Calu3 (cell line): ENCODE measurements at regions not wholly inside any gene's neighbourhood (a gene's known extent, or its start where the extent isn't known, plus 50 kb on each side); places are given as distances from the start of the nearest gene placed in this dataset.

Experiments
- BruUV-seq: library from RNA; stranded (reverse); fragments of 400-500 nt; replicated peaks from 2 replicates; lab custom pipeline; 2021; lab: Mats Ljungman, UMichigan
- CTCF ChIA-PET: fragments of 300-600 bp; sonication (Branson Sonifier 250); formaldehyde crosslinking; loops from one replicate; lab custom pipeline; 2022; ENCODE audit warnings: antibody characterized with exemption; lab: Charles Lee
- DNase-seq: peaks from one replicate; pipeline ENCODE4 v3.0.0; 2022
- H3K27ac Mint-ChIP-seq: one replicate; pipeline ENCODE4 v1.8.0; 2022; ENCODE audit warnings: mixed read lengths; ENCODE audit not compliant: unreplicated experiment
- H3K27me3 Mint-ChIP-seq: one replicate; pipeline ENCODE4 v1.8.0; 2022; ENCODE audit warnings: mixed read lengths; ENCODE audit not compliant: unreplicated experiment
- H3K36me3 Mint-ChIP-seq: one replicate; pipeline ENCODE4 v1.8.0; 2022; ENCODE audit warnings: mild to moderate bottlenecking, moderate library complexity, mixed read lengths; ENCODE audit not compliant: insufficient read depth, unreplicated experiment
- H3K4me1 Mint-ChIP-seq: one replicate; pipeline ENCODE4 v1.8.0; 2022; ENCODE audit warnings: mild to moderate bottlenecking, low read depth, mixed read lengths; ENCODE audit not compliant: unreplicated experiment
- H3K4me3 Mint-ChIP-seq: one replicate; pipeline ENCODE4 v1.8.0; 2022; ENCODE audit warnings: mild to moderate bottlenecking, low read depth, moderate library complexity, mixed read lengths; ENCODE audit not compliant: unreplicated experiment
- H3K9me3 Mint-ChIP-seq: one replicate; pipeline ENCODE4 v1.8.0; 2022; ENCODE audit warnings: low read depth, mixed read lengths; ENCODE audit not compliant: unreplicated experiment
- intact Hi-C: fragments of 100-400 bp; cut with micrococcal nuclease; formaldehyde crosslinking; loops from one replicate; pipeline ENCODE4 v1.10.0; 2022; ENCODE audit not compliant: unreplicated experiment
- TF ChIP-seq, protein P1 (sequence below): fragments of 200-600 bp; IDR thresholded peaks from one replicate; pipeline ENCODE4 v1.8.0; 2022; ENCODE audit warnings: antibody characterized with exemption; ENCODE audit not compliant: unreplicated experiment

DNA sequence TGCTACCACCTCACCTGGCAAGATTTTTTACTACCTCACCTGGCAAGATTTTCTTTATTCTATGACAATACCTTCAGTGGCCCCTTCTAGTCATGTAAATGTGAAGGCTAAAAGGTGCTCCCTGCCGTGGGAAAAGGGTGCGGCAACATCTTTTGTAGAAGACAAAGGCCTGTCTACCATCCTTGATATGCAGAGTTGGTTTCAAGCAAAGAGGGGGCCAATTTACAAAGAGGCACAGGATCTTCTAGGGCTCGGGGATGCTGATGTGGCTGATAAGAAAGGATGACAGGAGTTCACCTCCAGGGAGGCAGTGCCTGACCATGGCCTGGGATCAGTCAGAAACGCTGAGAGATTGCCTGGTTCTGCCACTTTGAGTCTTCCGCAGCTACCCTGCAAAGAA is 165.4 kb upstream of the SLC1A4 start:
- Mint-ChIP-seq H3K36me3 (no peaks in the 10 kb centered on the region), H3K4me1 (peaks cover 17% of the 10 kb centered on the region), H3K27ac (no peak overlapping the region), H3K4me3 (no peak overlapping the region), H3K9me3 (peaks cover 2% of the 10 kb centered on the region), H3K27me3 (no peaks in the 10 kb centered on the region)
- CTCF ChIA-PET: interaction anchor here (0.5 to 1.1 kb wide), 2 partner anchors 15 to 26 kb away, joined by 3 read pairs; no protein-coding TSS in a partner anchor
- intact Hi-C loops: no loop called here
- BruUV-seq: no TSS peak
- DNase-seq: no peak
- TF ChIP-seq, protein P1, sequence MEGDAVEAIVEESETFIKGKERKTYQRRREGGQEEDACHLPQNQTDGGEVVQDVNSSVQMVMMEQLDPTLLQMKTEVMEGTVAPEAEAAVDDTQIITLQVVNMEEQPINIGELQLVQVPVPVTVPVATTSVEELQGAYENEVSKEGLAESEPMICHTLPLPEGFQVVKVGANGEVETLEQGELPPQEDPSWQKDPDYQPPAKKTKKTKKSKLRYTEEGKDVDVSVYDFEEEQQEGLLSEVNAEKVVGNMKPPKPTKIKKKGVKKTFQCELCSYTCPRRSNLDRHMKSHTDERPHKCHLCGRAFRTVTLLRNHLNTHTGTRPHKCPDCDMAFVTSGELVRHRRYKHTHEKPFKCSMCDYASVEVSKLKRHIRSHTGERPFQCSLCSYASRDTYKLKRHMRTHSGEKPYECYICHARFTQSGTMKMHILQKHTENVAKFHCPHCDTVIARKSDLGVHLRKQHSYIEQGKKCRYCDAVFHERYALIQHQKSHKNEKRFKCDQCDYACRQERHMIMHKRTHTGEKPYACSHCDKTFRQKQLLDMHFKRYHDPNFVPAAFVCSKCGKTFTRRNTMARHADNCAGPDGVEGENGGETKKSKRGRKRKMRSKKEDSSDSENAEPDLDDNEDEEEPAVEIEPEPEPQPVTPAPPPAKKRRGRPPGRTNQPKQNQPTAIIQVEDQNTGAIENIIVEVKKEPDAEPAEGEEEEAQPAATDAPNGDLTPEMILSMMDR: no peak

DNA sequence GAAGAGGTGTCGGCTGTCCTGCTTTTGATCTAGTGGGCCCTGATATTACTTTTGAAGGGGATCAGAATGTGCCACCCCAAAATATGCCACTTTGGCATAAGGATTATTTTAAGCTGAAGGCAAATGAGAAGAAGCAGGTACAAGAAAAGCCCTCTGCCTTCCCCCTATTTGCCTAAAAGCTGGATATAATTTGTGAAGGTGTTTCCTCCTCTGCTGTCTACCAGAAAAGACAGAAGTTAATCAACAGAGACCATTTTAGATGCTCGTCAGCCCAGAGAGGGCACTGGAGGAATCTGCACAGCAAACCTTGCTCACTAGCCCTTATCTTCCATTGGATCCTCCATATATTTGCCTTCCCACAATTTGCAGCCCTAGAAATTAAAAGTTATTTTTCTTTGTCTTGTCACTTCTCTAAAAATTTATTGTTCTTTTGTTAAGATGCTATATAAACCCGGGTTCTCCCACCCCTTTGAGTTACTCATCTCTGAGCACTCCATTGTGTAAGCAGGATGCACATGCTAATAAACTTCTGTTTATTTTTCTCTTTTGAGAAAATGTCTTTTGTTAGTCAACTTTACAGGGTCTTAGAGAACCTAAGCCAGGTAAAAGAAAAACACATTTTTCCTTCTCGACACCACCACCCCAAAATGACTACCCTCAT is 163.2 kb upstream of the SLC1A4 start:
- H3K36me3 Mint-ChIP-seq: peaks cover 2% of the 10 kb centered on the region

DNA sequence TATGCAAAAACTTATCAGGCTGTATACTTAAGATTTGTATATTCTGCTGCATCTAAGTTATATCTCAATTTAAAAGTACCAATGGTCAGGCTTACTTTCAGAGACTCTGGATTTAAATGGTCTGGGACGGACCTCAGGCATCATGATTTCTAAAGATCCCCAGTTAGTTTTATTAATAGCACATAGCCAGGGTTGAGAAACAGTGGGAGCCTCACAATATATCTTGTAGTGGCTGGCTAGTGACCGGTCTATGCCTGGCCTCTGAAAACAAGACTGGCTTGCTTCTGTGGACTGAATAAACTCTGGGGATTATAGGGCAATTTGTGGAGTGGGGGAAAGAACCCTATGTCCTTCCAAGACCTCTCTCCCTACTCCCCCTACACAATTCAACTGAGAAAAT is 162.5 kb upstream of the SLC1A4 start:
- intact Hi-C loops: no loop called here
- CTCF ChIA-PET: no interaction called here
- BruUV-seq: no TSS peak

More for the DNA sequence above, 163.2 kb upstream of the SLC1A4 start:
- H3K4me1 Mint-ChIP-seq: peaks cover 19% of the 10 kb centered on the region
- H3K4me3 Mint-ChIP-seq: no peak overlapping the region
- CTCF ChIA-PET: no interaction called here
- H3K27me3 Mint-ChIP-seq: no peaks in the 10 kb centered on the region
- no peak for DNase-seq
- BruUV-seq: no TSS peak
- H3K9me3 Mint-ChIP-seq: peaks cover 4% of the 10 kb centered on the region
- TF ChIP-seq, protein P1: no peak
- intact Hi-C loops: no loop called here
- H3K27ac Mint-ChIP-seq: no peak overlapping the region

DNA sequence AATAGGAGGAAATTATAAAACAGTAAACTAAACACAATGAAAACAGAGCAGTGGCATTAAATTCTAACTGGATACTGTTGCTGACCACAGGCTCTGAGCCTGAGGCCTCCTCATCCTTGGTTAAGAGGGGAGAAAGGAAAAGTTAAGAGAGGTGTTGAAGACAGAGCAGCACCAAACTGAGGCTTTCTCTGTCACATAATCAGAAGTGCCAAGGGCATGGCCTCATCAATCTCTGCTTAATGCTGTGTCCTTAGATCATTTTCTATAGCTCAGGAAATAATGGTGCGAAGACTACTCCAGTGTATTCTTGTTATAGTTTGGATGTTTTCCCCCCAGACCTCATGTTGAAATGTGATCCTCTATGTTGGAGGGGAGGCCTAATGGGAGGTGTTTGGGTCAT is 160.9 kb upstream of the SLC1A4 start:
- CTCF ChIA-PET: interaction anchor here (0.6 kb wide), 1 partner anchor 11 kb away, joined by 3 read pairs; no protein-coding TSS in a partner anchor
- TF ChIP-seq, protein P1: no peak
- Mint-ChIP-seq H3K27ac (peak overlapping the region; percentile 22), H3K9me3 (peaks cover 4% of the 10 kb centered on the region), H3K4me1 (peaks cover 23% of the 10 kb centered on the region), H3K4me3 (no peak overlapping the region), H3K36me3 (peaks cover 9% of the 10 kb centered on the region), H3K27me3 (no peaks in the 10 kb centered on the region)
- DNase-seq: no peak
- intact Hi-C loops: no loop called here
- no TSS peak for BruUV-seq

More for the DNA sequence above, 162.5 kb upstream of the SLC1A4 start:
- H3K27ac Mint-ChIP-seq: no peak overlapping the region
- H3K4me3 Mint-ChIP-seq: no peak overlapping the region
- no peaks in the 10 kb centered on the region for H3K27me3 Mint-ChIP-seq
- no peak for DNase-seq
- TF ChIP-seq, protein P1: no peak
- peaks cover 19% of the 10 kb centered on the region for H3K4me1 Mint-ChIP-seq
- peaks cover 9% of the 10 kb centered on the region for H3K36me3 Mint-ChIP-seq
- peaks cover 4% of the 10 kb centered on the region for H3K9me3 Mint-ChIP-seq
